GM23248 (cell line): ENCODE measurements at regions not wholly inside any gene's neighbourhood (a gene's known extent, or its start where the extent isn't known, plus 50 kb on each side); places are given as distances from the start of the nearest gene placed in this dataset.

ENCODE experiments used
- DNase-seq: peaks from one replicate; pipeline ENCODE4 v3.0.0-alpha.2; 2015
- H2AFZ ChIP-seq: fragments of 200-600 bp; sonication (generic); 2 replicates; pipeline ENCODE4 v1.6.1; 2016; ENCODE audit warnings: antibody characterized with exemption
- H3F3A ChIP-seq: fragments of 200-600 bp; sonication (generic); 2 replicates; pipeline ENCODE4 v1.6.1; 2016; ENCODE audit warnings: mild to moderate bottlenecking, antibody characterized with exemption, mixed run types; ENCODE audit not compliant: insufficient read depth
- H3K27ac ChIP-seq: fragments of 200-600 bp; sonication (generic); 2 replicates; pipeline ENCODE4 v1.5.1; 2016; ENCODE audit warnings: mild to moderate bottlenecking
- H3K27me3 ChIP-seq: fragments of 200-600 bp; sonication (generic); replicated peaks from 2 replicates; pipeline ENCODE4 v1.6.1; 2016; ENCODE audit warnings: mild to moderate bottlenecking; ENCODE audit not compliant: insufficient read depth
- H3K36me3 ChIP-seq: fragments of 200-600 bp; sonication (generic); 2 replicates; pipeline ENCODE4 v1.6.1; 2016; ENCODE audit warnings: low read depth, mild to moderate bottlenecking
- H3K4me1 ChIP-seq: fragments of 200-600 bp; sonication (generic); 2 replicates; pipeline ENCODE4 v1.6.1; 2016; ENCODE audit warnings: mild to moderate bottlenecking; ENCODE audit not compliant: insufficient read depth
- H3K4me2 ChIP-seq: fragments of 200-600 bp; sonication (generic); one replicate; pipeline ENCODE4 v1.6.1; 2016; ENCODE audit warnings: mild to moderate bottlenecking; ENCODE audit not compliant: unreplicated experiment
- H3K4me3 ChIP-seq: fragments of 200-600 bp; sonication (generic); 2 replicates; pipeline ENCODE4 v1.5.1; 2016; ENCODE audit warnings: mild to moderate bottlenecking
- H3K79me2 ChIP-seq: fragments of 200-600 bp; sonication (generic); 2 replicates; pipeline ENCODE4 v1.6.1; 2016; ENCODE audit warnings: mild to moderate bottlenecking; ENCODE audit not compliant: insufficient read depth
- H3K9ac ChIP-seq: fragments of 200-600 bp; sonication (generic); 2 replicates; pipeline ENCODE4 v1.6.1; 2016; ENCODE audit warnings: mild to moderate bottlenecking
- H3K9me2 ChIP-seq: fragments of 200-600 bp; sonication (generic); 2 replicates; pipeline ENCODE4 v1.6.1; 2016; ENCODE audit warnings: mixed run types, mild to moderate bottlenecking, moderate library complexity; ENCODE audit not compliant: insufficient read depth
- H3K9me3 ChIP-seq: fragments of 200-600 bp; sonication (generic); one replicate; pipeline ENCODE4 v1.6.1; 2017; ENCODE audit warnings: low read depth
- H4K20me1 ChIP-seq: fragments of 200-600 bp; sonication (generic); 2 replicates; pipeline ENCODE4 v1.6.0; 2016; ENCODE audit not compliant: insufficient read depth
- EZH2 ChIP-seq: fragments of 200-600 bp; sonication (generic); IDR thresholded peaks from 2 replicates; pipeline ENCODE4 v1.6.1; 2018; ENCODE audit warnings: antibody characterized with exemption, mild to moderate bottlenecking; ENCODE audit not compliant: insufficient read depth, poor library complexity, severe bottlenecking
- EZH2phosphoT487 ChIP-seq: fragments of 200-600 bp; sonication (generic); IDR thresholded peaks from 2 replicates; pipeline ENCODE4 v1.6.1; 2018; ENCODE audit warnings: antibody characterized with exemption, moderate library complexity, mild to moderate bottlenecking, low read depth; ENCODE audit not compliant: insufficient read depth
- WGBS, 2 experiments: methylation state at CpG; one replicate each; pipeline ENCODE4 v1.1.6; 2015 to 2017; ENCODE audit warnings: low lambda C conversion rate in 2 of 2, low coverage in 1 of 2; ENCODE audit errors: missing lambda C conversion rate in 2 of 2; 5-methylcytosine and 5-hydroxymethylcytosine counted together
- in situ Hi-C: fragments of 300-500 bp; cut with MboI; formaldehyde crosslinking; loops from 2 replicates; pipeline ENCODE4 v1.15.0; 2020

DNA sequence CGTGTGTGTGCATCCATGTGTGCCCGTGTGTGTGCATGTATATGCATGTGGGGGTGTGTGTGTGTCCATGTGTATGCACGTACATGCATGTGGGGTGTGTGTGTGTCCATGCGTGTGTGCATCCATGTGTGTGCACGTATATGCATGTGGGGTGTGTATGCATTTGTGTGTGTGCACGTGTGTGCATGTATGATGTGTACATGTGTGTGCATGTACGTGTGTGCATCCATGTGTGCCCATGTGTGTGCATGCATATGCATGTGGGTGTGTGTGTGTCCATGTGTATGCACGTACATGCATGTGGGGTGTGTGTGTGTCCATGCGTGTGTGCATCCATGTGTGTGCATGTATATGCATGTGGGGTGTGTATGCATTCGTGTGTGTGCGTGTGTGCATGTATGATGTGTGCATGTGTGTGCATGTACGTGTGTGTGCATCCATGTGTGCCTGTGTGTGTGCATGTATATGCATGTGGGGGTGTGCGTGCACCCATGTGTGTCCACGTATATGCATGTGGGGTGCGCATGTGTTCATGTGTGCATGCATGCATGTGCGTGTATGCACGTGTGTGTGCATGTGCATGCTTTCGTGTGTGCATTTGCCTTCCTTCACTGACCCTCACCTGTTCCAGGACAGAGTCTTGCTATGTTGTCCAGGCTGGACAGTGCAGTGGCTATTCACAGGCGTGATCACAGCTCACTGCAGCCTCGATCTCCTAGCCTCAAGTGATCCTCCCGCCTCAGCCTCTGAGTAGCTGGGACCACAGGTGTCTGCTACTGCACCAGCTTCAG is 129.6 kb upstream of the TNRC6C start:
- H4K20me1 ChIP-seq, result no peaks in the 10 kb centered on the region
- peaks cover 25% of the 10 kb centered on the region for H3K4me1 ChIP-seq
- no peaks in the 10 kb centered on the region for H3K9me2 ChIP-seq
- no peak overlapping the region for H3K4me2 ChIP-seq
- H3K9me3 ChIP-seq, result no peaks in the 10 kb centered on the region
- DNase-seq, result no peak
- no peak overlapping the region for H2AFZ ChIP-seq
- no peak overlapping the region for H3K4me3 ChIP-seq
- peaks cover 16% of the 10 kb centered on the region for H3F3A ChIP-seq
- in situ Hi-C loops, result no loop called here
- TF ChIP-seq EZH2phosphoT487, result no peak
- TF ChIP-seq EZH2, result no peak
- 83 to 84% methylated on average over 19 to 21 of the region's 21 CpGs for WGBS, 2 experiments
- no peak overlapping the region for H3K27ac ChIP-seq
- H3K27me3 ChIP-seq, result no peaks in the 10 kb centered on the region
- H3K79me2 ChIP-seq, result no peaks in the 10 kb centered on the region
- H3K36me3 ChIP-seq, result no peaks in the 10 kb centered on the region
- H3K9ac ChIP-seq, result peak overlapping the region; percentile 83; the same call in 1 of the 2 replicates

DNA sequence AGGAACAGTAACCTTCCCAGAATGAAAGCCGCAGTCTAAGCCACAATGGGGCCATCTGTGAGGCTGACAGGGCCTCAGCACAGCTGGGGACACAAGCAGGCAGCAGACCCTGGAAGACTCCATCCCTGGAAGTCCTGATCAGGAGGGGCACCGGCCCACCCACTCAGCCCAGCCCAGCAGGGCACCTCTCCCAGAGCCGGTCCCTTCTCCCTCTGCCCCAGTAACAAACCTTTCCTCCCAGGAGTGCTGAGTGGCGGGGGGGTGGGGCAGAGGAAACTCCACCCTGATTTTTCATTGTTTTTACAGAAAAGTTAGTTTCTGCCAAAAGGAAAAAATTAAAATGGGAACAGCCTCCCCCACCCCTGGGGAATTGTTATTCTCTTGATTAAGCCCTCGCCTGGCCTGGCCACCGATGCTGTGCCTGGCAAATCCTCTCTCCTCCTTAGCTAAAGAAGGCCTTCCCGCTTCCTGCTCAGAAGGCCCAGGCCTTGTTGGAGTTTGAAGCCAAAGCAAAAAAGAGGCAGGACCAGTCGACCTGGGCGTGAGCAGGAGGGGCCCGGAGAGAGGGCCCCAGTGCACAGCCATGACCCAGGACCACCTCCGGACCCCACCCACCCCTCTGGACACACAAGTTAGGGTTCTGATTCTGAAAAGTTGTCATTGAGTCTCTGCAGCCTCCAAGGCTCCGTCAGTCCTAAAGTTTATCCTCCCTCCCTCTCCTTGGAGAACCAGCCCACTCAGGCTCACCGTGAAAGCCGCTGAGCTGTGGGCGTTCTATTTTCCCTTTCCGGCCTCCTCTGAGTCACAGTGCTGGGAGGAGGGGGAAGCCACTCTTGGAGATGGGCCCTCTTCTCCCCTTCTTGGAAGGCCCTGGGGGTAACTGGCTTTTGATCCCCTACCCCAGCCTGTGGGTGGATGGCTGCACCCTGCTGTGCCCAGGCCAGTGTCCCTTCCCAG is 128.4 kb upstream of the TNRC6C start:
- no peaks in the 10 kb centered on the region for H3K36me3 ChIP-seq
- no peaks in the 10 kb centered on the region for H3K9me3 ChIP-seq
- no peaks in the 10 kb centered on the region for H3K79me2 ChIP-seq
- peaks cover 16% of the 10 kb centered on the region for H3F3A ChIP-seq
- H2AFZ ChIP-seq, result peak overlapping the region; percentile 84
- H3K27ac ChIP-seq, result peak overlapping the region; percentile 88
- peaks cover 36% of the 10 kb centered on the region for H3K4me1 ChIP-seq
- DNase-seq, result peak; percentile 95
- no peak for TF ChIP-seq EZH2phosphoT487
- no peak for TF ChIP-seq EZH2
- peak overlapping the region; percentile 77 for H3K4me2 ChIP-seq
- H3K9ac ChIP-seq, result peak overlapping the region; percentile 83
- no peaks in the 10 kb centered on the region for H3K27me3 ChIP-seq
- in situ Hi-C loops, result no loop called here
- H3K9me2 ChIP-seq, result no peaks in the 10 kb centered on the region
- peak overlapping the region; percentile 36; the same call in 1 of the 2 replicates for H3K4me3 ChIP-seq
- H4K20me1 ChIP-seq, result no peaks in the 10 kb centered on the region
- 5 to 7% methylated on average over 16 of the region's 16 CpGs for WGBS, 2 experiments

DNA sequence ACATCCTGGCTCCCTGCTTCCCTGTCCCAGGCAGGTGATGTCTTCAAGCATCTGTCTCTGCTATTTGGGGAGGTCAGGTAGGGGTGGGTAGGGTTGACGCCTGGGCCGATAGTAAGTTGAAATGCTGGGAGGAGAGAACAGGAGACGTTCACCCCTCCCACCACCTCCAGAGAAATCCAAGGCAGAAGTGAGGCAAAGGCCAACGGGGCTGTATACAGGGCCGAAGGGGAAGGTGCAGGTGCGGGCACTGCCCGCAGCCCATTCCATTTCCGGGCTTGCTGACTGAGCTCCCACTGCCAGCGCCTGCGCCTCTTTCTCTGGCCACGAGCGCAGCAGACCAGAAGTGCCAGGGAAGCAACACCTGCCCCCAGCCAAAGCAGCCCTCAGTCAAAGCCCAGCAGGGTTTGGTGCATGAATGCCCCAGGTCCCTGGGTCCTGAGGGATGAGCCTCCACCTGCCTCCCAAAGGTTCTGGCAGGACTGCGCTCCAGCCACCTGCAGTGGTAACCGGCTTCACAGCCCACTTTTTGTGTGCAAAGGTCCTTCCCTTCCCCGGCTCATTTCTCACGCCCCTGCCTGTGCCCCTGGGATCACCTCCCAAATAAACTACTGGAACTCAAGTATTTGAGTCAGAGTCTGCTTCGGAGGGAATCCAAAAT is 127.6 kb upstream of the TNRC6C start:
- H2AFZ ChIP-seq, result peak overlapping the region; percentile 84; the same call in 1 of the 2 replicates
- peak overlapping the region; percentile 88 for H3K27ac ChIP-seq
- 61 to 67% methylated on average over 17 of the region's 17 CpGs for WGBS, 2 experiments
- no peaks in the 10 kb centered on the region for H4K20me1 ChIP-seq
- H3F3A ChIP-seq, result peaks cover 16% of the 10 kb centered on the region
- peak overlapping the region; percentile 77 for H3K4me2 ChIP-seq
- no peaks in the 10 kb centered on the region for H3K79me2 ChIP-seq
- peak overlapping the region; percentile 83 for H3K9ac ChIP-seq
- H3K4me3 ChIP-seq, result no peak overlapping the region
- in situ Hi-C loops, result no loop called here
- DNase-seq, result no peak
- H3K27me3 ChIP-seq, result no peaks in the 10 kb centered on the region
- no peaks in the 10 kb centered on the region for H3K9me3 ChIP-seq
- H3K4me1 ChIP-seq, result peaks cover 38% of the 10 kb centered on the region
- TF ChIP-seq EZH2phosphoT487 (no peak), EZH2 (no peak)
- H3K36me3 ChIP-seq, result no peaks in the 10 kb centered on the region
- no peaks in the 10 kb centered on the region for H3K9me2 ChIP-seq
